Erythroblast (primary cell): ENCODE measurements at regions not wholly inside any gene's neighbourhood (a gene's known extent, or its start where the extent isn't known, plus 50 kb on each side); places are given as distances from the start of the nearest gene placed in this dataset.

Source experiments
- GATA1 ChIP-seq: IDR thresholded peaks from 2 replicates; pipeline ENCODE4 v1.6.1; 2011; ENCODE audit warnings: low read depth, mild to moderate bottlenecking, control low read depth, low read length, moderate library complexity
- POLR2A ChIP-seq: IDR thresholded peaks from 2 replicates; pipeline ENCODE4 v1.6.1; 2011; ENCODE audit warnings: mild to moderate bottlenecking, low read length

- TF ChIP-seq POLR2A (no peak), GATA1 (no peak)
Observed at GRCh38 chr6:140208286-140208685, 833.8 kb upstream of the CITED2 start.
